HG03565 (cell line): ENCODE measurements at regions not wholly inside any gene's neighbourhood (a gene's known extent, or its start where the extent isn't known, plus 50 kb on each side); places are given as distances from the start of the nearest gene placed in this dataset.

ENCODE experiments used
- ATAC-seq: cut with Tn5 transposase; IDR thresholded peaks from one replicate; pipeline ENCODE4 v1.9.1; 2021; ENCODE audit warnings: mild to moderate bottlenecking, moderate library complexity; ENCODE audit not compliant: unreplicated experiment

DNA sequence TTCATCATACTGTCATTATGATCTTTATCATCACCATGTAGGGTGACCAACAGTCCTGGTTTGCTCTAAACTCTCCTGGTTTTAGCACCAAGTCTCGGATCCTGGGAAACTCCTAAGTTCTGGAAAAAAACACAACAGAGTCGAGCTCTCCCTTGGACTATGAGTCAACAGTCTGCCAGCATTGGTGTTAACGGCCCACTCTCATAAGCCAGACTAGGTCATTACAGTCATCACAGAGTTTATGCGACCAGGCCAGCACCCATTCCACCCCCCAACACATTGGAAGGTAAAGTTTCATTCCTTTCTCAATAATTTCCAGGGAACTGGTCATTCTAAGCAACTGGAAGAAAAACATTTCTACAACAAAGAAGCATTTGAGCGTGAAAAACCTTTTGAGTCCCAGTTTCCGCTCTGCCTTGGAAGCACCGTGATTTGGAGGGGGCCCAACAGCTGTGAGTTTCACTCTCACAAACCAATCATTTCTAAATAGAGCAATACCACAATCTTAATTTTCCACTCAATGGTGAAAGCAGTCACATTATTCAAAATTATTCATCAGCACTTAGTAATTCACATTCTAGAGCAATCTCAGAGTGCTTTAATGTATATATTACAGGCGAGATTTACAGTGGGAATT lies 445.0 kb downstream of the CDH26 start:
- peak; percentile 59 for ATAC-seq

DNA sequence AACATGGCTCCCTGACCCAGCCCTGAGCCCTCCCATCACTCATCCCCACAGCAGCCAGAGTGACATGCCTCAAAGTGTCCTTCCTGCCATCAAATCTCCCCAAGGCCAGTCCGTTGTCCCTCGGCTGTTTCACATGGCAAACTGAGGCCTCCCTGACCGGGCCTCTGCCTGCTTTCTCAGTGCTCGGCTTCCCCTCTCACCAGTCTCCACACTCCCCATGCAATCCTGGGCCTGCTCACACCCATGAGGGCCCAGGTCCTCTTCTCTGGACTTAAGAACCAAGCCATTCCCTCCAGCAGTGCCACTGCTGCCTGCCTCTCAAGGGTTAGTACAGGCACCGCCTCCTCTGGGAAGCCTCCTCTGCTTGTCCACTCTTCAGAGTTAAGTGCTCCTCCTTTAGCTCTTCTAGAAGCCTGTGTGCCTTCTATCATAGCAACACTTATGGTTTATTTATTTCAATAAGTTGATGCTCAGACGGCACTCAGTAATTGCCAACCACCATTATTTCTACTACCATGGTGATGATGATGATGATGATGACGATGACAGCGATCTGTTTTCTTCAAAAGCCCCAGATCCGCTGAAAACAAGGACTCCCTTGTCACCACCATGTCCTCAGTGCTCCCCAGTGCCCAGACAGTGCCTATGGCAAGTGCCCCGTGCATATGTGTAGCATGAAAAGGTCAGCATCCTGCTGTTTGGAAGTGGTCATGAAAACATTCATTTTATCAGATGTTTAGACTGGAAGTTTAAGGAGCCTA lies 449.0 kb downstream of the CDH26 start:
- no peak for ATAC-seq

GRCh38 chr20:60407938-60408337 lies 449.7 kb downstream of the CDH26 start:
- no peak for ATAC-seq

GRCh38 chr20:60408435-60408834 lies 450.2 kb downstream of the CDH26 start:
- no peak for ATAC-seq

GRCh38 chr20:60410618-60411264 lies 452.5 kb downstream of the CDH26 start:
- ATAC-seq, result no peak

DNA sequence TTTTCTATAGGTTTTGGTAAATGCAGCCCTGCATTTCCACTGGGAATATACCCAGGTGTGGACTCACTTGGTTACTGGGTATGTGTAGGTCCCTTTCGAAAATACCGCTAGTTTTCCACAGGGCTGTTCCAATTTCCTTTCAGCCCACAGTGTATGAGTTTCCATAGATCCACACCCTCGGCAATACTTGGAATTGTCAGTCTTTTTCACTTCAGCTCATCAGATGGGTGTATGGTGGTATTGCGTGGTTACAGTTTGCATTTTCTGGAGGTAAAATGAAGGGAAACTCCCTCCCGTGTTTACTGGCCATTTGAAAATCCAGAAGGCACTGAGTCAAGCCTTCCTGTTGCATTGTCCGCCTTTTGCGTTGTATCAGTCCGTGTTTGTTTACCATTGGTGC lies 453.6 kb downstream of the CDH26 start:
- ATAC-seq, result no peak

DNA sequence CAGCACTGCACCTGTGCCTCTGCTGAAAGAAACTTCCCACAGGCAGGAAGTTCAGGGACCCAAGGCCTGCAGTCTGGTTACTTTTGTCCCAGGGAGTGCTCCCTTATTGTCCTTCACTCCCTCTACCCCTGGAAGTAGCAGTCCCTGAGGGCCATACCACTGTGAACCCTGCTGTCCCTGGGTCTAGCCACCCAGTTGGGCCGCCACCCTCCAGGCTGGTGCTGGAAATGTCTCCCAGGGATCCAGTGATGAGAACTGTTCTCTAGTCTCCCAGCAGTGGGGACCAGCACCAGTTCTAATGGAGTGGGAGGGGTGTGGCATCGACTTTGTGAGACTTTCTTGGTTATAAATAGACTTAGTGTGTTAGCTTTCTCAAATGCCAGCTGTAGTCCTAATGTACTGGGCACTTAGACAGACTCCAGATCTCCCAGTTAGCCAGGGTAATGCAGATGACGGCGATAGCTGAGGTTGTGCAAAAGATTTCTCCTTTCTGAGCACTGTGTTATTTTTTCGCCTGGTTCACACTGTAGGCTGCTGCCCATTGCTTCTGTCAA lies 462.5 kb downstream of the CDH26 start:
- ATAC-seq, result no peak

GRCh38 chr20:60422848-60423247 lies 464.6 kb downstream of the CDH26 start:
- no peak for ATAC-seq

- ATAC-seq, result no peak
Measured at GRCh38 chr20:60424267-60424902, 466.2 kb downstream of the CDH26 start.

DNA sequence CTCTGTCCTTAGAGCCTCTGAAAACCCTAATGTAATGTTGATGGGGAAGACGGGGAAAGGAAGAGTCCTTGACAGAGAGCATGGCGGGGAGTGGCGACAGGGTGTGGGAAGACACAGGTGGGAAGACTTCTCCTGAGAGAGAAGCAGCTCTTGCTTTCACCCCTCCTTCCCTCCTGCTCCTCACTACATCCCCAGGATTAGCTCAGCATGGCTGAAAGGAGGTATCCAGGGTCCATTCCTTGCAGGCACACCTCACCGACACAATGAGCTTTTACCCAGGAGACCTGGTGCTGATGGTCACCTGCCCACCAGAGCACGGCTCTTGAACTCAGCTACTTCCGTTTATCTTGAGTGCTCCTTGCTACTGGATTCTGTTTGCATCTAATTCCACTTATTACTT lies 469.3 kb downstream of the CDH26 start:
- no peak for ATAC-seq

GRCh38 chr20:60428651-60429050 lies 470.4 kb downstream of the CDH26 start:
- ATAC-seq, result no peak

DNA sequence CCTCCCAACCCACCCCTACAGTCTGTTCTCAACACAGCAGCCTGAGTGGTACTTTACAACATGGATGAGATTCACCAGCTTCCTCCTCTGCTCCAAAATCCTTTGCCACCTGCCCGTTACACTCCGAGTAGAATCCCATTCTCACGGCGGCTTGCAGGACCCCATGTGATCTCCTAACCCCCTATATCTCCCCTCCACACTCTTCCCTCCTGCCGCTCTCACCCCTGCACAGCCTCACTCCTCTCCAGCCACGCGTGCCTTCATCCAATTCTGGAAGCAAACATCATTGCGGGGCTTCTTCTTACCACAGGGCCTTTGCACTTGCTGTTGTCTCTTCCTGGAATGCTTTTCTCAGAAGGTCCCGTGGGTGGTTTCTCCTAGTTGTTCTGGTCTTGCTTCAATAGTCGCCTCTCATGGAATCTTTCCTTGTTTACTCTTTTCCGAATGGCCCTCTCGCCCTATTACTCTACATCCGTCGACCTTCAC lies 472.3 kb downstream of the CDH26 start:
- ATAC-seq, result no peak

GRCh38 chr20:60431349-60431748 lies 473.1 kb downstream of the CDH26 start:
- no peak for ATAC-seq

GRCh38 chr20:60437418-60437817 lies 479.2 kb downstream of the CDH26 start:
- no peak for ATAC-seq

GRCh38 chr20:60446267-60447111 lies 488.3 kb downstream of the CDH26 start:
- no peak for ATAC-seq

DNA sequence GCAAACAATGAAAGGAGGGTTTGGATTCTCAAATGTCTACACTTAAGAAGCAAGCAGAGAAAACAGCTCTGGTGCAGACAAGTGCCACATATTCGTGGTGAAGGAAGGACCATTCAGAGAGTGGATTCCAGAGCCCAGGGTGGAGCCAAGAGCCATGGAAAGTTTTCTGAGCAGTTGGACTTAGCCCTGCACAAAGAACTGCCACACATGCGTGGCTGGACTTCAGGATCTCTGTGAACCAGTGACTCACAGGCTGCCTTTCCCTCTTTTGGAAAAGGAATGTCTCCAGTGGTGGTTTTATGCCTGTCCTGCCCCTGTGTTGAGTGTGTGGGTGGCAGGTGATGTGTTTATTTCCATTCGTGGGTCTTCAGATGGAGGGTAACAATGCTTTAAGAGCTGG lies 489.5 kb downstream of the CDH26 start:
- ATAC-seq, result no peak

GRCh38 chr20:60453388-60454246 lies 495.4 kb downstream of the CDH26 start:
- ATAC-seq, result no peak

DNA sequence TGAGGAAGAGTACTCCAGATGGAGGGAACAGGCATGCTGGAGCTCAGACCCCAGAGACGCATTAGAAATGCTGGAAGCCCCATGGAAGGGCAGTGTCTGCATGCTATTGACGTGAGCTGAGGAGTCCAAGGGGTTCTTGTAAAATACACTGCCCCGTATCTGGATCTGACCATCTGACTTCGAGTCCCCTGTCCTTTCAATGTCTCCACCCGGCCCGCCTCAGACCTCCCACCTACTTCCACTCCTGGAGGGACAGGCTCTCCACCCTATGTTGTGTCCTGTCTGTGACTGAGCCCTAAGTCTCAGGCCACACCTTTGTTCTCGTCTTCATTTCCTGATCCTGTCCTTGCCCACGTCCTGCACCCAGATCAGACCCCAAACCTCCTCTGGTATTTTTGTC lies 496.3 kb downstream of the CDH26 start:
- ATAC-seq, result no peak

DNA sequence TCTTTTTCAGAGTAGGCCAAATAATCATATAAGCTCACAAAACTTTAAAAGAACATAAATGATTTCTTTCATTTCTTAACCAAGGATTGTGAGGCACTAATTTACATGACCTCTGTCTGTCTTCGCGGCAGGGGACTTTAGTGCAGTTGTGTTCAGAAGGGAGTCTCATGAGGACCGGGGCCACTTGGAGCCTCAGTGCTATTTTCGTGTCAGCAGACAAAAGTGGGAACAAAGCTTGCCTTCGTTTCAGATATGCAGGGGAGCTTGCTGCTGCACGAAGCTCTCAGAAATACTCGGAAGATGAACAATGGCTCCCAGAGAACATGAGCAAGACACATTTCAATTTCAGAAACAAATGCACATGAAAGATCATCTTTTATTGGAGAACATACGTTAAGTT lies 497.0 kb downstream of the CDH26 start:
- ATAC-seq, result no peak
